SK-N-SH (cell line): ENCODE measurements at regions not wholly inside any gene's neighbourhood (a gene's known extent, or its start where the extent isn't known, plus 50 kb on each side); places are given as distances from the start of the nearest gene placed in this dataset.

Source experiments
- CTCF ChIA-PET: fragments of 300-600, 350-600 bp; formaldehyde crosslinking; extraction: SDS; loops from one replicate; lab custom pipeline; 2021; lab: Yijun Ruan, JAX
- POLR2A ChIA-PET: fragments of 350-600 bp; sonication (Branson Sonifier 250); formaldehyde crosslinking; extraction: SDS; loops from one replicate; lab custom pipeline; 2020; ENCODE audit warnings: antibody characterized with exemption, inconsistent platforms; lab: Yijun Ruan, JAX
- DNase-seq: peaks from one replicate; pipeline ENCODE4 v3.0.0; 2012
- H2AFZ ChIP-seq: fragments of 200-600 bp; sonication (generic); 2 replicates; pipeline ENCODE4 v1.8.1; 2016; ENCODE audit warnings: antibody characterized with exemption, mild to moderate bottlenecking, low read depth
- H3F3A ChIP-seq: fragments of 200-600 bp; sonication (generic); replicated peaks from 2 replicates; pipeline ENCODE3; 2016; ENCODE audit warnings: antibody characterized with exemption, mild to moderate bottlenecking; ENCODE audit not compliant: insufficient read depth
- H3K27ac ChIP-seq, 2 experiments: fragments of 200-500 bp in 1 of 2; fragments of 200-600 bp in 1 of 2; sonication (Bioruptor generic) in 1 of 2; sonication (generic), shearing (Covaris generic) in 1 of 2; 2 replicates each; pipeline versions ENCODE4 v1.5.1 to v1.6.1; 2014 to 2016; ENCODE audit warnings: low read depth in 2 of 2, inconsistent platforms in 1 of 2, low read length in 1 of 2, mild to moderate bottlenecking in 1 of 2, mixed read lengths in 1 of 2
- H3K27me3 ChIP-seq: fragments of 200-600 bp; sonication (generic), shearing (Covaris generic); 2 replicates; pipeline ENCODE4 v1.6.1; 2016; ENCODE audit warnings: mixed run types; ENCODE audit not compliant: insufficient read depth
- H3K36me3 ChIP-seq, 2 experiments: fragments of 200-500 bp in 1 of 2; fragments of 200-600 bp in 1 of 2; sonication (Bioruptor generic) in 1 of 2; sonication (generic) in 1 of 2; replicated peaks in 1 of 2; 2 replicates each; pipeline versions ENCODE3 to v1.5.1; 2014 to 2016; ENCODE audit warnings: low read length in 1 of 2, mild to moderate bottlenecking in 1 of 2; ENCODE audit not compliant: insufficient read depth in 2 of 2, control insufficient read depth in 1 of 2
- H3K4me1 ChIP-seq, 2 experiments: fragments of 200-500 bp in 1 of 2; fragments of 200-600 bp in 1 of 2; sonication (Bioruptor generic) in 1 of 2; sonication (generic), shearing (Covaris generic) in 1 of 2; 2 replicates each; pipeline versions ENCODE4 v1.5.1 to v1.6.1; 2014 to 2016; ENCODE audit warnings: low read depth in 1 of 2, low read length in 1 of 2, mixed run types in 1 of 2; ENCODE audit not compliant: insufficient read depth in 2 of 2, control insufficient read depth in 1 of 2
- H3K4me2 ChIP-seq: fragments of 200-600 bp; sonication (generic), shearing (Covaris generic); 2 replicates; pipeline ENCODE4 v1.6.1; 2017; ENCODE audit warnings: mixed run types
- H3K4me3 ChIP-seq, 2 experiments: fragments of 200-500 bp in 1 of 2; fragments of 200-600 bp in 1 of 2; sonication (Bioruptor generic) in 1 of 2; sonication (generic), shearing (Covaris generic) in 1 of 2; 2 replicates each; pipeline versions ENCODE4 v1.5.1 to v1.8.1; 2014 to 2016; ENCODE audit warnings: low read depth in 2 of 2, inconsistent platforms in 1 of 2, low read length in 1 of 2, mild to moderate bottlenecking in 1 of 2, mixed read lengths in 1 of 2, moderate library complexity in 1 of 2
- H3K79me2 ChIP-seq: fragments of 200-600 bp; sonication (generic); 2 replicates; pipeline ENCODE4 v1.8.1; 2017; ENCODE audit warnings: mild to moderate bottlenecking; ENCODE audit not compliant: insufficient read depth
- H3K9ac ChIP-seq: fragments of 200-600 bp; sonication (generic); 2 replicates; pipeline ENCODE4 v1.6.1; 2017; ENCODE audit warnings: mixed run types
- H3K9me2 ChIP-seq: fragments of 200-600 bp; sonication (generic); 2 replicates; pipeline ENCODE4 v1.6.1; 2017; ENCODE audit warnings: mixed run types
- H3K9me3 ChIP-seq: fragments of 200-600 bp; sonication (generic); 2 replicates; pipeline ENCODE4 v1.6.1; 2017; ENCODE audit warnings: mixed run types, mild to moderate bottlenecking, moderate library complexity
- H4K20me1 ChIP-seq: fragments of 200-600 bp; sonication (generic); 2 replicates; pipeline ENCODE4 v1.6.1; 2017; ENCODE audit warnings: mild to moderate bottlenecking, mixed run types; ENCODE audit not compliant: insufficient read depth
- CHD2 ChIP-seq: fragments of 150-350 bp; IDR thresholded peaks from 2 replicates; pipeline ENCODE4 v1.6.1; 2018; ENCODE audit warnings: low read length; ENCODE audit not compliant: partially characterized antibody
- ELF1 ChIP-seq: IDR thresholded peaks from 2 replicates; pipeline ENCODE4 v1.4.0; 2012
- EZH2phosphoT487 ChIP-seq: fragments of 200-600 bp; sonication (generic); IDR thresholded peaks from 2 replicates; pipeline ENCODE4 v1.6.1; 2017; ENCODE audit warnings: low read depth, mixed run types, mild to moderate bottlenecking, antibody characterized with exemption, moderate library complexity, borderline replicate concordance
- FOSL2 ChIP-seq: IDR thresholded peaks from 2 replicates; pipeline ENCODE4 v1.4.0; 2012; ENCODE audit warnings: low read depth, mild to moderate bottlenecking, moderate library complexity, borderline replicate concordance
- FOXM1 ChIP-seq: IDR thresholded peaks from 2 replicates; pipeline ENCODE4 v1.4.0; 2012; ENCODE audit warnings: low read depth, mild to moderate bottlenecking
- GATA2 ChIP-seq: sonication (generic); formaldehyde crosslinking; IDR thresholded peaks from 2 replicates; pipeline ENCODE4 v1.5.0; 2020; ENCODE audit warnings: mild to moderate bottlenecking, missing genetic modification reagents
- JUND ChIP-seq: IDR thresholded peaks from 2 replicates; pipeline ENCODE4 v1.4.0; 2012
- MAX ChIP-seq: IDR thresholded peaks from 2 replicates; pipeline ENCODE4 v1.4.0; 2012; ENCODE audit warnings: low read depth
- MXI1 ChIP-seq: IDR thresholded peaks from 2 replicates; pipeline ENCODE4 v1.6.1; 2012; ENCODE audit warnings: mild to moderate bottlenecking, low read depth, low read length, improper control_type of control experiment
- NFIC ChIP-seq: IDR thresholded peaks from 2 replicates; pipeline ENCODE4 v1.4.0; 2012; ENCODE audit warnings: borderline replicate concordance
- NRF1 ChIP-seq: IDR thresholded peaks from 2 replicates; pipeline ENCODE4 v1.6.1; 2012; ENCODE audit warnings: low read depth, mild to moderate bottlenecking, low read length
- POLR2AphosphoS5 ChIP-seq: IDR thresholded peaks from 2 replicates; pipeline ENCODE4 v1.6.1; 2012; ENCODE audit warnings: low read depth, low read length
- RAD21 ChIP-seq: IDR thresholded peaks from 2 replicates; pipeline ENCODE4 v1.6.1; 2012; ENCODE audit warnings: mild to moderate bottlenecking, low read length
- RCOR1 ChIP-seq: fragments of 150-350 bp; IDR thresholded peaks from 2 replicates; pipeline ENCODE4 v1.6.1; 2017; ENCODE audit warnings: antibody characterized with exemption, low read length
- RXRA ChIP-seq: IDR thresholded peaks from 2 replicates; pipeline ENCODE4 v1.4.0; 2012; ENCODE audit warnings: low read depth, mild to moderate bottlenecking, borderline replicate concordance
- SMC3 ChIP-seq: IDR thresholded peaks from 2 replicates; pipeline ENCODE4 v1.6.1; 2012; ENCODE audit warnings: low read depth, low read length, improper control_type of control experiment
- TAF1 ChIP-seq: IDR thresholded peaks from 2 replicates; pipeline ENCODE4 v1.6.1; 2012; ENCODE audit warnings: low read depth, mild to moderate bottlenecking, low read length, moderate library complexity, borderline replicate concordance
- TEAD4 ChIP-seq: IDR thresholded peaks from 2 replicates; pipeline ENCODE4 v1.4.0; 2012; ENCODE audit warnings: mild to moderate bottlenecking, borderline replicate concordance; ENCODE audit not compliant: insufficient read depth
- USF1 ChIP-seq: IDR thresholded peaks from 2 replicates; pipeline ENCODE4 v1.4.0; 2012; ENCODE audit warnings: low read depth, borderline replicate concordance
- ZBTB33 ChIP-seq: IDR thresholded peaks from 2 replicates; pipeline ENCODE4 v1.4.0; 2012; ENCODE audit warnings: low read depth, borderline replicate concordance
- WGBS: methylation state at CpG from one replicate; pipeline ENCODE4 v1.1.6; 2017; ENCODE audit warnings: low lambda C conversion rate; 5-methylcytosine and 5-hydroxymethylcytosine counted together
- TF ChIP-seq, protein P1 (sequence below): IDR thresholded peaks from 2 replicates; pipeline ENCODE4 v1.6.1; 2012; ENCODE audit warnings: mild to moderate bottlenecking, low read depth, low read length, moderate library complexity

DNA sequence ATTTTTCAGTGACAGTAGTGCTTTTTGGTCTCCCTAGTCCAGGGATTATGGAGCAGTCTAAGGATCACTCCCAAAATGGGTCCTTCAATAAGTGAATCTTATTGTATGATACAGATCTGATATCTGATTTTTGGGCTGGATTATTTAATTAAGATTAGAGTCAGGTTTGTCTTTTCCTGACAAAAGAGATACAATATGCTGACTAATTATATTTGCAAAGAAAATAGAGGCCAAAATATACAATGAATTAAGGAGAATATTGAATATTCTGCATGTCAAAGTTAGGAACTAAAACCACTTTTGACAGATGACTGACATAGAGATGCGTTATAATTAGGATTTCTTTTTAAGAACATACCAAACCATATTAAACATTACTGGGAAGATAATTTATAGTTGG is 175.2 kb downstream of the FOXG1 start:
- H3K4me3 ChIP-seq = no peak overlapping the region
- no peaks in the 10 kb centered on the region for H3K79me2 ChIP-seq
- no peaks in the 10 kb centered on the region for H3K36me3 ChIP-seq
- no peaks in the 10 kb centered on the region; the same call in 1 of the 2 replicates for H3K9me3 ChIP-seq
- no peak for DNase-seq
- H2AFZ ChIP-seq = no peak overlapping the region
- H3K4me1 ChIP-seq = no peaks in the 10 kb centered on the region
- H3K27me3 ChIP-seq = no peaks in the 10 kb centered on the region
- H3K4me2 ChIP-seq = no peak overlapping the region
- POLR2A ChIA-PET = no interaction called here
- H3K9me2 ChIP-seq = no peaks in the 10 kb centered on the region
- CTCF ChIA-PET = no interaction called here
- no peaks in the 10 kb centered on the region for H3F3A ChIP-seq
- no peaks in the 10 kb centered on the region for H4K20me1 ChIP-seq
- H3K27ac ChIP-seq = no peak overlapping the region
- TF ChIP-seq GATA2 (no peak), TEAD4 (no peak), NFIC (no peak), SMC3 (no peak), CHD2 (no peak), FOSL2 (no peak), RAD21 (no peak), POLR2AphosphoS5 (no peak), EZH2phosphoT487 (no peak), MAX (no peak), FOXM1 (no peak), NRF1 (no peak), MXI1 (no peak), USF1 (no peak)
- TF ChIP-seq, protein P1, sequence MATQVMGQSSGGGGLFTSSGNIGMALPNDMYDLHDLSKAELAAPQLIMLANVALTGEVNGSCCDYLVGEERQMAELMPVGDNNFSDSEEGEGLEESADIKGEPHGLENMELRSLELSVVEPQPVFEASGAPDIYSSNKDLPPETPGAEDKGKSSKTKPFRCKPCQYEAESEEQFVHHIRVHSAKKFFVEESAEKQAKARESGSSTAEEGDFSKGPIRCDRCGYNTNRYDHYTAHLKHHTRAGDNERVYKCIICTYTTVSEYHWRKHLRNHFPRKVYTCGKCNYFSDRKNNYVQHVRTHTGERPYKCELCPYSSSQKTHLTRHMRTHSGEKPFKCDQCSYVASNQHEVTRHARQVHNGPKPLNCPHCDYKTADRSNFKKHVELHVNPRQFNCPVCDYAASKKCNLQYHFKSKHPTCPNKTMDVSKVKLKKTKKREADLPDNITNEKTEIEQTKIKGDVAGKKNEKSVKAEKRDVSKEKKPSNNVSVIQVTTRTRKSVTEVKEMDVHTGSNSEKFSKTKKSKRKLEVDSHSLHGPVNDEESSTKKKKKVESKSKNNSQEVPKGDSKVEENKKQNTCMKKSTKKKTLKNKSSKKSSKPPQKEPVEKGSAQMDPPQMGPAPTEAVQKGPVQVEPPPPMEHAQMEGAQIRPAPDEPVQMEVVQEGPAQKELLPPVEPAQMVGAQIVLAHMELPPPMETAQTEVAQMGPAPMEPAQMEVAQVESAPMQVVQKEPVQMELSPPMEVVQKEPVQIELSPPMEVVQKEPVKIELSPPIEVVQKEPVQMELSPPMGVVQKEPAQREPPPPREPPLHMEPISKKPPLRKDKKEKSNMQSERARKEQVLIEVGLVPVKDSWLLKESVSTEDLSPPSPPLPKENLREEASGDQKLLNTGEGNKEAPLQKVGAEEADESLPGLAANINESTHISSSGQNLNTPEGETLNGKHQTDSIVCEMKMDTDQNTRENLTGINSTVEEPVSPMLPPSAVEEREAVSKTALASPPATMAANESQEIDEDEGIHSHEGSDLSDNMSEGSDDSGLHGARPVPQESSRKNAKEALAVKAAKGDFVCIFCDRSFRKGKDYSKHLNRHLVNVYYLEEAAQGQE = no peak
- H3K9ac ChIP-seq = no peak overlapping the region
- WGBS = 4% methylated on average over 1 of the region's 1 CpG

DNA sequence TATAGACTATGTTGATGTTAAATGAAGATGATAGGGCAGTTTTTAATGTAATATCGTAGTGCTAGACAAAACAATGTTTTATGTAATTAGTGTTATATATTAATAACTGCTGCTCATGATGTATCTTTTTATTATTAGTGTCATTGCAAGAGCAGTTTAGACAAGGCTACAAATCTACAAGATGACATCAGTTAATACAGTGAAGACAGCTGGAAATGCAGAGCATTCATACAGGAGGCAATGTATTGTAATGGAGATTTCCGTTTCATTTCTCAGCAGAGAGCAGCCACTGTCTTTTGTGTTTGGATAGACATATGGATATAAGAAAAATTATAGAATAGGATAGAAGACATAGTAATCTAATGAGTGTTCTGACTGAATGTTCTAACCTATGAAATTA is 178.0 kb downstream of the FOXG1 start:
- no peak overlapping the region for H2AFZ ChIP-seq
- WGBS = 4% methylated on average over 2 of the region's 2 CpGs
- H3K4me1 ChIP-seq = no peaks in the 10 kb centered on the region
- no peaks in the 10 kb centered on the region for H4K20me1 ChIP-seq
- ChIA-PET CTCF (interaction anchor here (1.5 kb wide), 1 partner anchor 18 kb away, joined by 3 read pairs; no protein-coding TSS in a partner anchor), POLR2A (no interaction called here)
- no peak overlapping the region for H3K4me3 ChIP-seq
- no peaks in the 10 kb centered on the region for H3F3A ChIP-seq
- no peak overlapping the region for H3K9ac ChIP-seq
- no peaks in the 10 kb centered on the region for H3K9me3 ChIP-seq
- H3K36me3 ChIP-seq = no peaks in the 10 kb centered on the region
- no peak for DNase-seq
- H3K27me3 ChIP-seq = no peaks in the 10 kb centered on the region
- no peaks in the 10 kb centered on the region for H3K79me2 ChIP-seq
- no peak overlapping the region for H3K27ac ChIP-seq
- no peak overlapping the region for H3K4me2 ChIP-seq
- H3K9me2 ChIP-seq = no peaks in the 10 kb centered on the region
- TF ChIP-seq RAD21 (no peak), JUND (no peak), ZBTB33 (no peak), ELF1 (no peak), MAX (no peak), RXRA (no peak), GATA2 (no peak), RCOR1 (no peak), TAF1 (no peak), FOXM1 (no peak), TEAD4 (no peak)
